GM19463 (cell line): ENCODE measurements at regions not wholly inside any gene's neighbourhood (a gene's known extent, or its start where the extent isn't known, plus 50 kb on each side); places are given as distances from the start of the nearest gene placed in this dataset.

ENCODE experiments used
- ATAC-seq: cut with Tn5 transposase; IDR thresholded peaks from one replicate; pipeline ENCODE4 v1.9.1; 2021; ENCODE audit warnings: mild to moderate bottlenecking, moderate library complexity; ENCODE audit not compliant: unreplicated experiment

- ATAC-seq: no peak
Observed at GRCh38 chr4:180394730-180395129, 1848.5 kb upstream of the TENM3 start.

DNA sequence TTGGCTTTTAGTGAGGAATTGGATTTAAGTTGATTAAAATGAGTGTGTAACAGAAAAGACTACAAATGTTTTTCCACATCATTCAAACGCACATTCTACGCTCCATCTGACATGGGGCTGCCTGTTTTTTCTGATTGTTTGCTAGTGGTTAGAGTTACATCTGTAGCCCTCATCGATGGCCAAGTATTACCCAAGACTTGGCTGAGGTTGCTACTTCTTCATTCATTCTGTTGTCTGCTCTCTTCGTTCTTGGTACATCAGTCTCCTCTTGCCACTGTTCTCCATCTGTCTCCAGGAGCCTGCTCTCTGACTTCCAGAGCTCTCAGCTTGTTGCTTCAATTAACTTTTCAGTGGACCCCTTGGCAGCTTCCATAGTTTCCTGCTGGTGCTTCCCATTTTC, 1844.6 kb upstream of the TENM3 start:
- no peak for ATAC-seq

- ATAC-seq: no peak
Observed at GRCh38 chr4:180407275-180407885, 1835.8 kb upstream of the TENM3 start.

- no peak for ATAC-seq
Observed at GRCh38 chr4:180418819-180419531, 1824.2 kb upstream of the TENM3 start.

DNA sequence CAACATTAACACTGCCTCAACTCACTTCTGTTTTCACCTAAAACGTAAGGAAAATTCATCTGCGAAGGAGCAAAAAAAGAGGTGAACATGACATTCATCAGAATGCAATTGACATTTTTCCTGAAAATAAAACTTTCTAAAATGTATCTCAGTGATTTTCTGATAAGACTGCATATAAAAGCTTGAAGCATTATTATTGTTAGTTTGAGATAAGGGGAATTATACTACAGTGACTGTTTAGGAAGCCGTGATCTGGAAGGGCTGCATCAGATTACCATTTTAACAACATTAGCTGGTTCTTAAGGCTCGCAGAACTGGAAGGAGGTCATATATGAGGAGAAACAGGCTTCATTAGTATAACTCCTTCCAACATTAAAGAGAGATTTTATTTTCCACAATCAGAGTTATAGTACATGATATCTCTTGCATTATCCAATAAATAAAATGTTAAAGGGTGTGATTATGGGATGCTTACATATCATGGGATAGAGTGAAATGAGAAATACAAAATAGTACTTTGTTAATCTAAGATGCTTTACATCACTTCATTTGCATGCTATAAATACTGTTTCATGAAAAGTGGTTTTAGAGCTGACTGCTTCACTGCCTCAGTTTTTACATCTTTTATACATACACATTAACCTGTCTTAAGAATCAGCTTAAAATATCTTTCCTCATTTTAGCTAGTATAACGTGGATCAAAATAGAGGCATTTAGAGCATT, 1820.1 kb upstream of the TENM3 start:
- ATAC-seq: no peak

DNA sequence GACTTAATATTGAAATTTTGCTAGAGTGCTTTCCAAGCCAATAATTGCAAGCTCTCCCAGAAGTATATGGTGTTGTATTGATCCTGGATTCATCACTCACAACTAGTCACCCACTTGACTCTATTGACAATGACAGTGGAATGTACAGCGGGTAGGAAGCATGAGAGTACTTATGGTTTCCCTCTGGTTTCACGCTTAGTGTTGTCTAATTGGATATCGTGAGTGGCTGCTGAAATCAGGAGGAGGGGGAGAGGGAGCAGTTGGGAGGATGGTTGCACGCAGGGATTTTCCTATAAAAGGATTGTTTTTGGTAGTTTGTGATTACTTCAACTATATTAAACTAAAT, 1819.5 kb upstream of the TENM3 start:
- no peak for ATAC-seq

DNA sequence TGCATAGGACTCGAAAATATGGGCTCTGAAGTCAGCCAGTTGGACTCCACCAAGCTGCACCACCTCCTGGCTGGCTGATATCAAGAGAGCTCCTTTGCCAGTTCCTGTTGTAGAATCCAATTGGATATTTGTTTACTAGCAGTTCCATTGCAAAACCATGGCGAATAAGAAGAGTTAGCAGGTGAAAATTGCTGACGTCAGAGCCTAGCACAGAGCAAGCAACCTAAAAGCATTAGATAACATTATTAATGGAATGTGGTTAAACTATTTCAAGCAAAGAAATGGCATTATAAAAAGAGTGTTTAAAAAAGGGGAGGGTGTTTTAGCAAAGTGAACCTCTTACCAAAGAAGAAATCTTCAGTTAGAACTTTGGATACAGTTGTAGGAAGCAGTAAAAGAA, 1816.3 kb upstream of the TENM3 start:
- no peak for ATAC-seq

DNA sequence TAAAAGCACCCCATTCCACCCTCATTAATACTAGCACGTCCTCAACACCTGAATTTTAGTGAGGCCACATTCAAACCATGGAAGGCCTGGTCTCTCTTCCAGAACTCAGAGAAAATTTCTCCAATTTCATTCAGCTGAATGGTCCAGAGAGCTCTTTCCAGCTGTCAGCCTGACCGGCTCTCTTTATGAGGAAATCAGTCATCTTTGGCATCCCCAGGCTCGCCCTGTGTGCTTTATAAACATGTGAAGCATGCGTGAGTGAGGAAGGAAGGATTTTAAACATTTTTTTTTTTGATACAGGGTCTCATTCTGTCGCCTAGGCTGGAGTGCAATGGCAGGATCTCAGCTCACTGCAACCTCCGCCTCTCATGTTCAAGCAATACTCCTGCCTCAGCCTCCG, 1812.9 kb upstream of the TENM3 start:
- ATAC-seq: no peak

DNA sequence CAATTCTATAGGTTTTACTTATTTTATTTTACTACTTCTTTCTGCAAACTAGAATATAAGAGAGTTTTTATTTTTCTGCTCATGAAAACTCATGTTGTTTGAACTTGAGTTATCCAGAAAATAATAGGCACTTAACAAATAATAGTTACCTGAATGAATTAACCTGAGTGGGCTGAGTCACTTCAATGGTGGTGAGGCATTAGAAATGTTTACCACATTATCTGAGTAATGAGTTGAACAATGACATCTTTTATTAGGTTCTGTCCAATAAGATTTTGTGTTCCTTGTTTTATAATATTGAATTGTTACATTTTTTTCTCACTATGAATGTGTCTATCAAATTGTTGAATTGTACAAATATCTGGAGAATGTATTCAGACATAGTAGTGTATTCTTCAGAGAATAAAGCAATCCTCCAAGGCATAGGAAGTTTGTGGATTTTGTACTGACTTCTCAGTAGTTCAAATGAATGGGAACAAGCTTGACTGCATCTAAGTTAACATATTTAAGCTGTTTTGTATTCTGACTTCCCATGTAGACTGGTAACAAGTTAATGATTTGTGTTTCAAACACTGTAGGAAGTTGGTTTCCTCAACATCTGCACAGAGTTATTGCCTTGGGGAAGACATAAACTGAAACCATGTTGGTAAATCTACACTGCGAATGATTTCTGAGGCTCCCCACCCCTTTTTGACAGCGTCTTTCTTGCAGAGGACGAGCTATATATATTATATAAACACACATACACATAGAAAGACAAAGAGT, 1808.9 kb upstream of the TENM3 start:
- ATAC-seq: peak; percentile 91

- ATAC-seq: no peak
Observed at GRCh38 chr4:180436361-180436760, 1806.8 kb upstream of the TENM3 start.

- no peak for ATAC-seq
Observed at GRCh38 chr4:180437601-180438000, 1805.6 kb upstream of the TENM3 start.

DNA sequence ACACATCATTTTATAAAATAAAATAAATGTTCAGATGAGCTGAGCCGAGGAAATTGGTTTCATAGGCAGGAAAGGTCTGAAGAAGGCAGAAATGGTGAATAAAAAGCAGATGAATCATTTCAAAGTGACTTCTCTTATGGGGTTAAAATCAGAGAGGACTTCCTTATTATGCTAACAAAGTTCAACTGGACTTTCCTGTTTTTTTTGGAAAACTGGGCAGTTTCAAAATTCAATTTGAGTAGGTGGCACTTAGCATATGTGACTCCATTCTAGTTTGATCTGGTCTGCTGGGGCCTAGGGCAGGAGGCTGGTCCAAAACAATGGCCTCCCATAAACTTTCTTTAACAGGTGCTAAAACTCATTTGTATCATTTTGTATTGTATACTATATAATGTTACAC, 1794.9 kb upstream of the TENM3 start:
- no peak for ATAC-seq

- ATAC-seq: peak; percentile 86
Observed at GRCh38 chr4:180449395-180449956, 1793.7 kb upstream of the TENM3 start.

GRCh38 chr4:180455226-180455625, 1788.0 kb upstream of the TENM3 start:
- ATAC-seq: no peak

DNA sequence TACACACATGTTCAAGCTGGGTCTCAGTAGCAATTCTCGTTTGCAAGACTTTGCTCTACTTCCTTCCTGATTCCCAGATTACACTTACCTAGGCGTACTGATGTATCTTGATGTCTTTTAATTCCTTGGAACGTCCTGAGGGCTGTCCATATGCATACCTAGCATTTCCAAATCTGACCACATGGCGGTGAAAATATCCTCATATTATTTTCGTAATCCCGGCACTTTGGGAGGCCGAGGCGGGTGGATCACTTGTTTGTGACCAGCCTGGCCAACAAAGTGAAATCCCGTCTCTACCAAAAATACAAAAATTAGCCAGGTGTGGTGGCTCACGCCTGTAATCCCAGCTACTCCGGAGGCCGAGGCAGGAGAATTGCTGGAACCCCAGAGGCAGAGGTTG, 1786.3 kb upstream of the TENM3 start:
- no peak for ATAC-seq

DNA sequence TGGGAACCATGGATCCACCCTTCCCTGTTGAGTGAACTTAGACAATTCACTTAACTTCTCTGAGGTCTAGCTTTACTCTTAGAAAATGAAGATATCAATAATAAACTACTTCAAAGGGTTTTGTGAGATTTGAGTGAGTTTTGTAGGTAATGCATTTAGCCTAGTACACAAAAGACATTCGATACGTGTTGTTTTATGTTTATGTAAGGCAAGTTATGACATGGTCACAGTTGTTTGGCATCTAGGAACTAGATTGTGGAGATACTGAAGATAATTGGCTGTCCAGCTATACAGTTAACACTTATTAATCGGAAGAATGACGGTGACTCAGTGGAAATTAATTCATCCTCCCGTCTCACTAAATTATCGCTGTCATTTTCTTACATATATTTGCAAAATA, 1781.1 kb upstream of the TENM3 start:
- ATAC-seq: no peak

DNA sequence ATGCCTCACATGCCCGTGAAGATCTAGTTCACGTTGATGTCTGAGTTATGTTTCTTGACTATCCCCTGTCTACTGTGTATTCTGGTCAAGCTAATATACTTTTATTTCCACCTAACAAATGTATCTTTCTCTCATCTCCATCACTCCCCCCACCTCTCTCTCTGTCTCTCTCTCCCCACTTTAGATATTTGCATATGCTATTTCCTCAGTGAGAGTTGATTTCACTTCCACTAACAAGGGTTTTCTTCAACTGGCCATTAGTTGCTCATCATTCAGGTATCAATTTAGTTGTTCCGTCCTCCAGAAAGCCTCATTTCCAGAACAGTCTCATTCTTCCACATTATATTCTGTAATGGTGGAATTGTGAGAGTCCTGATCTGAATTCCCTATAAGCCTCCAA, 1777.8 kb upstream of the TENM3 start:
- no peak for ATAC-seq

GRCh38 chr4:180483036-180483435, 1760.2 kb upstream of the TENM3 start:
- ATAC-seq: no peak

GRCh38 chr4:180485407-180485806, 1757.8 kb upstream of the TENM3 start:
- ATAC-seq: no peak

GRCh38 chr4:180486342-180486741, 1756.9 kb upstream of the TENM3 start:
- no peak for ATAC-seq

GRCh38 chr4:180489787-180490186, 1753.4 kb upstream of the TENM3 start:
- ATAC-seq: no peak
